ENCODE measurements at regions not wholly inside any gene's neighbourhood (a gene's known extent, or its start where the extent isn't known, plus 50 kb on each side); places are given as distances from the start of the nearest gene placed in this dataset.

GRCh38 chr10:121393522-121393921, 204.7 kb downstream of the FGFR2 start:
- TF ChIP-seq POLR2AphosphoS5 (IDR thresholded peaks at IDR 0.05): no peak
- no peak for TF ChIP-seq CTCF (IDR thresholded peaks at IDR 0.05 in 8 of 11, conservative IDR thresholded peaks at IDR 0.05 in 3 of 11)
